Naive thymus-derived CD4-positive, alpha-beta T cell (primary cell): ENCODE measurements at regions not wholly inside any gene's neighbourhood (a gene's known extent, or its start where the extent isn't known, plus 50 kb on each side); places are given as distances from the start of the nearest gene placed in this dataset.
"Not testable (repeated sequence)": the region's sequence is repeated elsewhere in the genome, so short reads cannot be mapped to it uniquely, and the experiment has no call there.

Source experiments
- ATAC-seq: fragments of 150-1000 bp; cut with Tn5 transposase; 2 replicates; pipeline ENCODE4 v1.10.0; 2021; ENCODE audit warnings: mild to moderate bottlenecking, moderate library complexity
- CTCF ChIA-PET: fragments of 350-600 bp; sonication (Branson Sonifier 250); formaldehyde crosslinking; loops from one replicate; lab custom pipeline; 2021; ENCODE audit warnings: antibody characterized with exemption; lab: Charles Lee
- POLR2A ChIA-PET: fragments of 350-600 bp; sonication (Branson Sonifier 250); formaldehyde crosslinking; loops from one replicate; lab custom pipeline; 2021; ENCODE audit warnings: antibody characterized with exemption, inconsistent platforms; lab: Charles Lee
- DNase-seq, 9 donors: peaks; one replicate each; pipeline versions ENCODE4 v3.0.0 to v3.0.0-alpha.2; 2020 to 2022; ENCODE audit warnings: mixed read lengths in 1 of 9
- H3K27ac ChIP-seq: one replicate; pipeline ENCODE4 v1.7.0; 2013; ENCODE audit warnings: mild to moderate bottlenecking, low read depth, low read length, moderate library complexity
- H3K27me3 ChIP-seq, 2 donors: one replicate each; pipeline ENCODE4 v1.7.0; 2013; ENCODE audit warnings: low read length in 2 of 2, mild to moderate bottlenecking in 2 of 2, moderate library complexity in 2 of 2; ENCODE audit not compliant: control insufficient read depth in 2 of 2, insufficient read depth in 2 of 2
- H3K36me3 ChIP-seq, 3 experiments: 1 replicate in 2 of 3; 2 replicates in 1 of 3; pipeline ENCODE4 v1.7.0; 2013; ENCODE audit warnings: low read length in 3 of 3, mild to moderate bottlenecking in 3 of 3, moderate library complexity in 1 of 3; ENCODE audit not compliant: insufficient read depth in 3 of 3, control insufficient read depth in 2 of 3
- H3K4me1 ChIP-seq, 2 donors: one replicate each; pipeline ENCODE4 v1.7.0; 2013; ENCODE audit warnings: low read length in 2 of 2, mild to moderate bottlenecking in 2 of 2, moderate library complexity in 1 of 2; ENCODE audit not compliant: control insufficient read depth in 2 of 2, insufficient read depth in 2 of 2
- H3K4me3 ChIP-seq: 2 replicates; pipeline ENCODE4 v1.7.0; 2013; ENCODE audit warnings: mild to moderate bottlenecking, low read length
- H3K9me3 ChIP-seq, 3 experiments: 1 replicate in 2 of 3; 2 replicates in 1 of 3; pipeline ENCODE4 v1.7.0; 2013; ENCODE audit warnings: low read length in 3 of 3; ENCODE audit not compliant: control insufficient read depth in 2 of 3
- H3K27ac Mint-ChIP-seq, 9 donors: one replicate each; pipeline ENCODE4 v1.8.0; 2020 to 2022; ENCODE audit warnings: mixed read lengths in 9 of 9, mild to moderate bottlenecking in 8 of 9, moderate library complexity in 5 of 9, inconsistent platforms in 2 of 9
- H3K27me3 Mint-ChIP-seq, 5 donors: one replicate each; pipeline ENCODE4 v1.8.0; 2021 to 2022; ENCODE audit warnings: mixed read lengths in 5 of 5, mild to moderate bottlenecking in 1 of 5
- H3K36me3 Mint-ChIP-seq, 5 donors: one replicate each; pipeline ENCODE4 v1.8.0; 2020 to 2022; ENCODE audit warnings: mixed read lengths in 5 of 5, mild to moderate bottlenecking in 3 of 5, inconsistent platforms in 1 of 5
- H3K4me1 Mint-ChIP-seq, 7 donors: one replicate each; pipeline ENCODE4 v1.8.0; 2020 to 2022; ENCODE audit warnings: mixed read lengths in 7 of 7, mild to moderate bottlenecking in 3 of 7, inconsistent platforms in 1 of 7
- H3K4me3 Mint-ChIP-seq, 10 donors: one replicate each; pipeline ENCODE4 v1.8.0; 2020 to 2022; ENCODE audit warnings: mild to moderate bottlenecking in 10 of 10, mixed read lengths in 10 of 10, moderate library complexity in 6 of 10, inconsistent platforms in 2 of 10
- H3K9me3 Mint-ChIP-seq, 11 donors: one replicate each; pipeline ENCODE4 v1.8.0; 2020 to 2022; ENCODE audit warnings: mixed read lengths in 11 of 11, mild to moderate bottlenecking in 4 of 11, inconsistent platforms in 1 of 11, moderate library complexity in 1 of 11
- intact Hi-C, 2 donors: fragments of 100-400 bp; cut with micrococcal nuclease; formaldehyde crosslinking; loops; one replicate each; pipeline ENCODE4 v1.15.1; 2023

- H3K4me1 ChIP-seq = no peaks in the 10 kb centered on the region
- no peaks in the 10 kb centered on the region for H3K36me3 Mint-ChIP-seq
- ChIA-PET CTCF (no interaction called here), POLR2A (no interaction called here)
- intact Hi-C loops = no loop called here
- ATAC-seq (no peak), DNase-seq (no peak)
- peaks cover 0 to 16% (median 2%) of the 10 kb centered on the region in 11 donors for H3K9me3 Mint-ChIP-seq
- H3K9me3 ChIP-seq = no peaks in the 10 kb centered on the region
- H3K27me3 Mint-ChIP-seq = no peaks in the 10 kb centered on the region
- no peak overlapping the region for H3K4me3 ChIP-seq
- no peaks in the 10 kb centered on the region for H3K27me3 ChIP-seq
- H3K4me3 Mint-ChIP-seq = no peak overlapping the region
- H3K4me1 Mint-ChIP-seq = no peaks in the 10 kb centered on the region
- H3K27ac ChIP-seq = no peak overlapping the region
- H3K36me3 ChIP-seq = no peaks in the 10 kb centered on the region
- no peak overlapping the region for H3K27ac Mint-ChIP-seq
Measured at GRCh38 chr2:21787941-21788340, 664.2 kb downstream of the TDRD15 start.

- H3K27me3 Mint-ChIP-seq, H3K36me3 Mint-ChIP-seq, H3K4me1 Mint-ChIP-seq, DNase-seq, H3K4me1 ChIP-seq, H3K27me3 ChIP-seq, H3K9me3 ChIP-seq, H3K27ac Mint-ChIP-seq, ATAC-seq, POLR2A ChIA-PET, H3K4me3 Mint-ChIP-seq, intact Hi-C loops, H3K27ac ChIP-seq, H3K36me3 ChIP-seq, H3K4me3 ChIP-seq, CTCF ChIA-PET: not testable (repeated sequence)
- peaks cover 0 to 12% (median 0%) of the 10 kb centered on the region in 11 donors for H3K9me3 Mint-ChIP-seq
Measured at GRCh38 chr2:21790311-21790710, 666.5 kb downstream of the TDRD15 start.

GRCh38 chr2:21792571-21792970 lies 668.8 kb downstream of the TDRD15 start:
- no peak overlapping the region for H3K27ac ChIP-seq
- DNase-seq = no peak

DNA sequence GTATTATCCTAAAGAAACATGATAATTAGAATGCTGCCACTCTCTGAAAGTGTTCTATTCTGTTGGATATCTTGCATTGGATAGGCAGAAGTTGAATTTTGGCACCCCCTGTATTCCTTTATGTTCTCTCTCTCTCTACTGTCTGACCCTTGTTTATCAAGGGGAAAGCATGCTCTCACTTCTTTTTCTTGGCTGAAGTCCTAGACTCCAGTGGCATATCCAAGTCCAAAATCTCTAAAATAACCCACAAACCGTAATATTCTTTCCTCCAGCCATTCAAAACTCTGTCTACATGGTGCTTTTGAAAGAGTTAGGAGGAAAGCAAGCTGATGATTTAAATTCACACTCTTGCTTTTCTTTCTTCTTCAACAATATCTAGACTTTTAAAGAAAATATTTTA lies 669.7 kb downstream of the TDRD15 start:
- no peak overlapping the region for H3K4me3 ChIP-seq
- H3K4me3 Mint-ChIP-seq = no peak overlapping the region
- no peak overlapping the region for H3K27ac Mint-ChIP-seq
- H3K27me3 Mint-ChIP-seq = no peaks in the 10 kb centered on the region
- H3K9me3 ChIP-seq = no peaks in the 10 kb centered on the region
- H3K36me3 ChIP-seq = no peaks in the 10 kb centered on the region
- no peaks in the 10 kb centered on the region for H3K4me1 ChIP-seq
- no peaks in the 10 kb centered on the region for H3K36me3 Mint-ChIP-seq
- ChIA-PET POLR2A (no interaction called here), CTCF (no interaction called here)
- DNase-seq (no peak), ATAC-seq (no peak)
- intact Hi-C loops = no loop called here
- peaks cover 0 to 17% (median 0%) of the 10 kb centered on the region in 11 donors for H3K9me3 Mint-ChIP-seq
- H3K4me1 Mint-ChIP-seq = no peaks in the 10 kb centered on the region
- no peaks in the 10 kb centered on the region for H3K27me3 ChIP-seq
- no peak overlapping the region for H3K27ac ChIP-seq

More at GRCh38 chr2:21792571-21792970, 668.8 kb downstream of the TDRD15 start:
- H3K9me3 ChIP-seq = no peaks in the 10 kb centered on the region
- H3K9me3 Mint-ChIP-seq = peaks cover 0 to 12% (median 0%) of the 10 kb centered on the region in 11 donors
- POLR2A ChIA-PET = no interaction called here
- H3K4me3 ChIP-seq = no peak overlapping the region
- intact Hi-C loops = no loop called here
- no peaks in the 10 kb centered on the region for H3K27me3 ChIP-seq
- CTCF ChIA-PET = no interaction called here
- ATAC-seq = no peak
- no peak overlapping the region for H3K27ac Mint-ChIP-seq
- H3K36me3 ChIP-seq = no peaks in the 10 kb centered on the region
- no peaks in the 10 kb centered on the region for H3K4me1 ChIP-seq
- H3K4me3 Mint-ChIP-seq = no peak overlapping the region
- H3K27me3 Mint-ChIP-seq = no peaks in the 10 kb centered on the region
- H3K36me3 Mint-ChIP-seq = no peaks in the 10 kb centered on the region
- no peaks in the 10 kb centered on the region for H3K4me1 Mint-ChIP-seq

DNA sequence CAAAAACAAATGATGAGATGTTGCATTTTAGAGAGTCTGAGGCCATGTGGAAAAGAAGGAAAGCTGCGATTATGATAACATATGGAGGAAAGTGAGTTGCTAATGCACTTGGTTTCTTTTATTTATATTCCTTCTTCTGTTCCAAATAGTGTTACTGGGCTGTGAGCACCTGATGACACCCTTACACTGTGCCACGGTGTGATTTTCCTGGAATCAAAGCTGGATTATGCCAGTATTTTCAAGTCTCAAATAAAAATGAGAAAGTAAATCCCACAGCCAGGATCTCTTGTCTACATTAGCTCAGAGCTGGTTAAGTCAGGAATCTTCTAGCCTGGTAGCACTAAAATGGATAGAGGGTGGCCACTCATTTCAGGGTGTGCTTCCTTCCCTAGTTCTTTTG lies 670.8 kb downstream of the TDRD15 start:
- no peak overlapping the region for H3K4me3 ChIP-seq
- ChIA-PET POLR2A (no interaction called here), CTCF (interaction anchor here (0.7 kb wide), 1 partner anchor 25 kb away, joined by 5 read pairs; no protein-coding TSS in a partner anchor)
- Mint-ChIP-seq H3K9me3 (peaks cover 0 to 16% (median 0%) of the 10 kb centered on the region in 11 donors), H3K27ac (no peak overlapping the region), H3K4me1 (no peaks in the 10 kb centered on the region), H3K27me3 (no peaks in the 10 kb centered on the region), H3K4me3 (no peak overlapping the region), H3K36me3 (no peaks in the 10 kb centered on the region)
- H3K36me3 ChIP-seq = no peaks in the 10 kb centered on the region
- no peaks in the 10 kb centered on the region for H3K4me1 ChIP-seq
- no peak for DNase-seq
- no peaks in the 10 kb centered on the region for H3K27me3 ChIP-seq
- ATAC-seq = no peak
- H3K9me3 ChIP-seq = no peaks in the 10 kb centered on the region
- intact Hi-C loops = no loop called here
- no peak overlapping the region for H3K27ac ChIP-seq

GRCh38 chr2:21800356-21800755 lies 676.6 kb downstream of the TDRD15 start:
- no peaks in the 10 kb centered on the region for H3K36me3 ChIP-seq
- ATAC-seq (no peak), DNase-seq (no peak)
- H3K4me1 ChIP-seq = no peaks in the 10 kb centered on the region
- H3K27me3 ChIP-seq = no peaks in the 10 kb centered on the region
- H3K27ac ChIP-seq = no peak overlapping the region
- H3K9me3 ChIP-seq = no peaks in the 10 kb centered on the region
- H3K4me3 ChIP-seq = no peak overlapping the region
- Mint-ChIP-seq H3K9me3 (peaks cover 0 to 12% (median 3%) of the 10 kb centered on the region in 11 donors), H3K4me1 (no peaks in the 10 kb centered on the region), H3K4me3 (no peak overlapping the region), H3K36me3 (no peaks in the 10 kb centered on the region), H3K27me3 (no peaks in the 10 kb centered on the region), H3K27ac (no peak overlapping the region)
- intact Hi-C loops = no loop called here
- ChIA-PET CTCF (no interaction called here), POLR2A (no interaction called here)

GRCh38 chr2:21803550-21803949 lies 679.8 kb downstream of the TDRD15 start:
- no peak for ATAC-seq
- intact Hi-C loops = no loop called here
- CTCF ChIA-PET = no interaction called here

More at GRCh38 chr2:21803550-21803949, 679.8 kb downstream of the TDRD15 start:
- POLR2A ChIA-PET = no interaction called here
- Mint-ChIP-seq H3K27me3 (no peaks in the 10 kb centered on the region), H3K4me3 (no peak overlapping the region), H3K4me1 (no peaks in the 10 kb centered on the region), H3K9me3 (peaks cover 0 to 8% (median 3%) of the 10 kb centered on the region in 11 donors), H3K27ac (no peak overlapping the region), H3K36me3 (no peaks in the 10 kb centered on the region)
- DNase-seq = no peak
- Histone ChIP-seq H3K27ac (no peak overlapping the region), H3K4me3 (no peak overlapping the region), H3K4me1 (no peaks in the 10 kb centered on the region), H3K9me3 (no peaks in the 10 kb centered on the region), H3K36me3 (no peaks in the 10 kb centered on the region), H3K27me3 (no peaks in the 10 kb centered on the region)
